Activated CD4-positive, alpha-beta T cell treated with anti-CD3 and anti-CD28 coated beads, Interleukin-2, amount 50 U/mL, for 48 hours (primary cell): ENCODE measurements at regions not wholly inside any gene's neighbourhood (a gene's known extent, or its start where the extent isn't known, plus 50 kb on each side); places are given as distances from the start of the nearest gene placed in this dataset.

Experiments used
- DNase-seq, 2 experiments: peaks; one replicate each; pipeline ENCODE4 v3.0.0-alpha.2; 2020

GRCh38 chr4:111773858-111774257 is 371.4 kb upstream of the FAM241A start:
- no peak for DNase-seq

- DNase-seq, result no peak
Measured at GRCh38 chr4:111775556-111776297, 369.5 kb upstream of the FAM241A start.

- DNase-seq, result no peak
Measured at GRCh38 chr4:111776561-111776960, 368.7 kb upstream of the FAM241A start.

- DNase-seq, result no peak
Measured at GRCh38 chr4:111778543-111778942, 366.7 kb upstream of the FAM241A start.

GRCh38 chr4:111780965-111781364 is 364.3 kb upstream of the FAM241A start:
- no peak for DNase-seq

- DNase-seq, result no peak
Measured at GRCh38 chr4:111781611-111782010, 363.6 kb upstream of the FAM241A start.

- DNase-seq, result no peak
Measured at GRCh38 chr4:111788099-111788498, 357.2 kb upstream of the FAM241A start.

- DNase-seq, result no peak
Measured at GRCh38 chr4:111789901-111790640, 355.2 kb upstream of the FAM241A start.

GRCh38 chr4:111792632-111793031 is 352.6 kb upstream of the FAM241A start:
- DNase-seq, result no peak

GRCh38 chr4:111793433-111794091 is 351.7 kb upstream of the FAM241A start:
- no peak for DNase-seq

GRCh38 chr4:111797455-111798163 is 347.6 kb upstream of the FAM241A start:
- DNase-seq, result no peak

- no peak for DNase-seq
Measured at GRCh38 chr4:111798840-111799239, 346.4 kb upstream of the FAM241A start.

- no peak for DNase-seq
Measured at GRCh38 chr4:111800551-111800950, 344.7 kb upstream of the FAM241A start.

GRCh38 chr4:111802191-111802590 is 343.1 kb upstream of the FAM241A start:
- no peak for DNase-seq

- no peak for DNase-seq
Measured at GRCh38 chr4:111806331-111806730, 338.9 kb upstream of the FAM241A start.

GRCh38 chr4:111807576-111807975 is 337.7 kb upstream of the FAM241A start:
- DNase-seq, result no peak

- no peak for DNase-seq
Measured at GRCh38 chr4:111808174-111808573, 337.1 kb upstream of the FAM241A start.

- DNase-seq, result no peak
Measured at GRCh38 chr4:111811661-111812060, 333.6 kb upstream of the FAM241A start.

GRCh38 chr4:111812114-111812513 is 333.1 kb upstream of the FAM241A start:
- DNase-seq, result no peak

GRCh38 chr4:111812760-111813159 is 332.5 kb upstream of the FAM241A start:
- no peak for DNase-seq

GRCh38 chr4:111813555-111814140 is 331.6 kb upstream of the FAM241A start:
- no peak for DNase-seq

- no peak for DNase-seq
Measured at GRCh38 chr4:111814961-111815360, 330.3 kb upstream of the FAM241A start.

- no peak for DNase-seq
Measured at GRCh38 chr4:111821342-111821741, 323.9 kb upstream of the FAM241A start.
